ENCODE measurements at regions not wholly inside any gene's neighbourhood (a gene's known extent, or its start where the extent isn't known, plus 50 kb on each side); places are given as distances from the start of the nearest gene placed in this dataset.

DNA sequence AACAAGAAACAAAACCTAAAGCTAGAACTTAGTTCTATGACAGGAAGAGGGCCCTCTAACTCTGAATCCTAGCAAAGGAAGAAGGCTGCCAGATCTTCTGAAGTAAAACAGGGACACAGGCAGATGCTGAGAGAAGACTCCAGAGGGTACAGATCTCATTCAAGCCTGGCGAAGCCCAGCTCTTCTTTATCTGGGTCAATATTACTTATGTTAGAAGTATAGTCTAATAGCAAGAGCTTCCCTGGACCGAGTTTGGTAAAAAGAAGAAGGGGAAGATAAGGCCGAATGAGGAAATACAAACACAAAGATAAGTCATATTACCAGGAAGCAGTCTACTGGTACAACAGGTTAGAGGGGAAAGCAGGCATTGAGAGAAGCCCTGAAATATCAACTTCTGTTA is 79.9 kb upstream of the CCDC91 start:
- no peak for DNase-seq

DNA sequence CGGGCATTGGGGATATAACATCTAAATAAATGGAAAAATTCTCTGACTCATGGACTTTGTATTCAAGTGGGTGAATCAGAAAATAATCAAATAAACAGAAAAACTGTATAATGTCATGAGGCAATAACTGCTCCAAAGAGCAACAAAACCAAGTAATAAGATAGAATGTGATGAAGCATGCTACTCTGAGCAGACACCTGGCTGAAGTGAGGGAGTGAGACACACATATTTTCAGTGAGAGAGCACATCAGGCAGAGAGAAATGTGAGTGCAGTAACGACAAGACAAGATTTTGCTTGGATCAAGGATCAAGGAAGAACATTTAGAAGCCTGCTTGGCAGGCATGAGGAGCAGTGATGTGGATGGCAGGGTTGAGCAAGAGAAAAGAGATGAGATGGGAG is 75.8 kb upstream of the CCDC91 start:
- DNase-seq = no peak

- DNase-seq = no peak
Measured at GRCh38 chr12:28121433-28121832, 68.8 kb upstream of the CCDC91 start.

- no peak for DNase-seq
Measured at GRCh38 chr12:28121899-28122655, 68.2 kb upstream of the CCDC91 start.

DNA sequence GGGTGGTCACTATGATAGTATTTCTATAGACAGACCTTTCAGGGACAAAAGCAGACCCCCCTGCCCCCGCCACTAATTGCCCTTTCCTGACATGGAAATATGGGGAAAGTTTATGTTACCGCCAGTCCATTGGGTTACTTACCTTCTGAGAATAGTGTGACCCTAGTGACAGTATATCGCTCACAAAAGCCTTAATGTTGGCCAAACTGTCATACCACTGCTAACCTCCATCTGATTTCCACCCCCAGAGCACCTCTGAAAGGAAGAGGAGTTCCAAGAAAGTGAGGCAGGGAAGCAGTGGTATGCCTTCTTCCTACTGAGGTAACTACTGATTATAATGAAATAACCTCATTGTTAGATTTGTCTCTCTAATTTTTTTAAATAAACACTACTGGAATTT is 67.5 kb upstream of the CCDC91 start:
- DNase-seq = no peak

DNA sequence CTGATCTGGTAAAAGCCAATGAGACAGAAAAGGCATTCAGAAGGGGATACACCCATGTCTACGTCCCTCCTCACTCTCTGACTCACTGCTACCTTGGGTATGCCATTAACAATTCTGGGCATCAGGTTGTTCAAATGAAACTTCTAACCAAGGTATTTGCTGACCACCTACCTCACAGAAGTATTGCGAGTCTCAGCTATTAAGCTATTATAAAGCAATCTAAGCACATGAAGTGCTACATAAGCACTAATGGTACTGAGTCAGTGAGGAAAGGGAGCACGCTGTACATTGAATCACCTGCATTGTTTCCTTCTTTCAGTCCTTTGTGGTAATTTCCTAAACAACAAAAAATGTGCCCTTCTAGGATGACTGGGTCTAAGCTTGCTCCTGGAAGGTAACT is 62.8 kb upstream of the CCDC91 start:
- DNase-seq = no peak

GRCh38 chr12:28129031-28129430 is 61.2 kb upstream of the CCDC91 start:
- no peak for DNase-seq

GRCh38 chr12:28130234-28130624 is 60.0 kb upstream of the CCDC91 start:
- DNase-seq = no peak

DNA sequence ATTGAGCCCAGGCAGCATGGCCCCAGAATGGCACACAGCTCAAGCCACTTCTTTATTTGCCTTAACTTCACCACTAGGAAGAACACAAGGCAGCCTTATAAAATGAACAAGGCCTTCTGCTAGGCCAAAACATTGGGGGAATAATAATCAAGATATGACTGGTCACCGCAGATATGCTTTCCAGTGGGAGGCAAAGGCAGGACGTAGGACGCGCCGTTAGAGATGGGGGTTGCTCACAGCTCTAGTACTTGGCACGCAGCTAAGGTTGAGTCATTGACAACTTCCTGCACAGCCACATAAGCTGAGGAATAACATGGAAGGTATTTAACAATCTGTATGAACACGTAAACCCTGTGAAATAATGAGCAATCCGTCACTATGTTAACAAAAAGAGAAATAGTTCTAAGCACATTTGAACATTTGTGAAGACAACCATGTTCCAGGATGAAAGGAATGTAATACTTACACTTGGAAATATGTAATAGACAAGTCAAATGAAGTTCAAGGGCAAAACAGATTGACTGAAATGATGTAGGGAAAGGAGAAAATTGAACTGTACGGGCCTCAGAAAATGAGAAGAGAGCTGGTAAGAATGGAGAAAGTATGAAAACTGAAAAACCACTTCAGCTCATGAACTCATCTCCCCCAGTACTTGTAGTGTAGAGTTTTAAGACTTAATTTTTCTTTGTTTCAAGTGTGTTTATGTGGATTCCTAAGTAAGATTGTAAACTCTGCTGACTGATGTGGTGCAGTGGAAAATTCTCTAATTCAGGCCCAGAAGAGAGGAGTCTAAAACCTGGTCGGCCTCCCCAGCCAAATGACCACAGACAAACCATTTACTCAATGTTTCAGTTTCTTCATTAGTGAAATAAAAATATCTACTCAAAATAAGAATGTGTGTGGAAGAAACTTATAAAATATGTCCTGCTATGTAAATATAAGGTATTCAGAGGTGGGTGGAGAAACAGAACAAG is 59.3 kb upstream of the CCDC91 start:
- no peak for DNase-seq

DNA sequence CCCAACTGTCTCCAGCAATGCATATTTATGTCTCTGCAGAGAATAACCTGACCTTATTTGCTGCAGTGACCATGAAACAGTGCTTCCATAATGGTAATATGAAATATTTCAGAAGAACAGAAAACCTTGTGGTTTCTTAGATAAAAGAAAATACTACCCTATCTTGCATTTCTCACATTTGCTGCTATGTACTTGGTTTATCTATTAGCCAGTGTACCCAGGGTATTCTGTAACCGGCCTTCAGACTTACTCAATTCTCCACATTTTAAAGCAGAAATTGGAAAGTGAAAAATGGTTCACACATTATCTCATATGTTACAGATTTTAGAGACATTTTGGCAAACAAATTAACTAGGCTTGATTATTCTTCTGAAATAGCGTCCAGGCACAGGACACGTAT is 57.9 kb upstream of the CCDC91 start:
- DNase-seq = no peak

DNA sequence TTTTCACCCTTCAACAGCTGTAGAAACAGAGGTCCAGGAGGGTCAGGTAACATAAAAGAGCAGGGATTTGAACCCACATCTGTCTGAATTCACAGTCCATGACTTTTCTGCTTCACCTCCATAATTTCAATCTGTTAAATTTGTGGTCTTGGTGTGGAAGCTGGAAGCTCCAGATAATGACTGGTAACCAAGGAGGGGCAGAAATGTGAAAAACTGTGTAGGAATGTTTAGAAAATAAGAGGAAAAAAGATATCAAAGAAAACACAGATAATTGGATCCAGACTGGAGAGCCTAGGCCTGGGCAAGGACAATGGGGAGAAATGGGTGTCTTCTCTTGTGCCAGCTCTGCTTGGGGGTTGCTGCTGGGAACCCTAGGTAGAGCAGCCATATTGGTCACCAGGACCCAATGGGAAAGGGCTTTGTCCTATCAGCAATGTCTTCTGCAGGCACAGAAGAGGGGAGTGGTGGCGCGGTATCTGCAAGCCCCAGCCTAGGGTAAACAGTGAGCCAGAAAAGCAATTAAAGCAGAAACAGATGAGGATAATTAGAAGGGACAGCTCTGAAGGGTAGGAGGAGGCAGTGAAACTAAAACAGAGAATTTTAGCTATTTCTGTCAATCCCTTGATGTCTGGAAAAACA is 54.3 kb upstream of the CCDC91 start:
- DNase-seq = no peak

DNA sequence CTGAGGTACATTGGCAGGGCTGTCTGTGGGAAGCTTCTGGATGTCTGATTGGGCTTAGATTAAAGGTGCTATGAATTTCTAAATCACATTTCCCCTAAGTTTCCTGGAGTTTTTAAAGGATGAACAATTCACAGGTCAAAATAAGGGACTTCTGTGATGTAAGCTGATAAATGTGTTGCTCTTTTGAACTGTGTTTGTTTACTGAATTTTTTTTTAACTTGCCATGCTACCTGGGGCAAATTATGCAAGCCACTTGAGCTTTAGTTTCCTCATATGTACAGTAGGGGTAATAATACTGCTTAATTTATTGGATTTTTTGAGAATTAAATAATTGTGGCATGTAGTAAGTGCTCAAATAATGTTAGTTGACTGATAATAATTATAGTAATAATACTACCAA is 52.8 kb upstream of the CCDC91 start:
- DNase-seq = no peak

- no peak for DNase-seq
Measured at GRCh38 chr12:28140404-28140803, 49.9 kb upstream of the CCDC91 start.
